ENCODE measurements at regions not wholly inside any gene's neighbourhood (a gene's known extent, or its start where the extent isn't known, plus 50 kb on each side); places are given as distances from the start of the nearest gene placed in this dataset.

- no peak for DNase-seq (ENCODE audit: low spot score)
Observed at GRCh38 chr14:34348592-34348991, 113.4 kb downstream of the SPTSSA start.

- DNase-seq (ENCODE audit: low spot score) = no peak
Observed at GRCh38 chr14:34347683-34348082, 114.4 kb downstream of the SPTSSA start.

- DNase-seq (ENCODE audit: low spot score) = no peak
Observed at GRCh38 chr14:34345718-34346465, 116.1 kb downstream of the SPTSSA start.

- no peak for DNase-seq (ENCODE audit: low spot score)
Observed at GRCh38 chr14:34344318-34344717, 117.7 kb downstream of the SPTSSA start.

GRCh38 chr14:34340025-34340625 lies 121.9 kb downstream of the SPTSSA start:
- no peak for DNase-seq (ENCODE audit: low spot score)

GRCh38 chr14:34338056-34338455 lies 124.0 kb downstream of the SPTSSA start:
- no peak for DNase-seq (ENCODE audit: low spot score)

- DNase-seq (ENCODE audit: low spot score) = no peak
Observed at GRCh38 chr14:34336501-34336900, 125.5 kb downstream of the SPTSSA start.

- no peak for DNase-seq (ENCODE audit: low spot score)
Observed at GRCh38 chr14:34335968-34336367, 126.1 kb downstream of the SPTSSA start.

GRCh38 chr14:34334329-34334728 lies 127.7 kb downstream of the SPTSSA start:
- no peak for DNase-seq (ENCODE audit: low spot score)

- no peak for DNase-seq (ENCODE audit: low spot score)
Observed at GRCh38 chr14:34331728-34332623, 130.1 kb downstream of the SPTSSA start.

- DNase-seq (ENCODE audit: low spot score) = no peak
Observed at GRCh38 chr14:34330846-34331245, 131.2 kb downstream of the SPTSSA start.

- DNase-seq (ENCODE audit: low spot score) = no peak
Observed at GRCh38 chr14:34329301-34329700, 132.7 kb downstream of the SPTSSA start.

- DNase-seq (ENCODE audit: low spot score) = no peak
Observed at GRCh38 chr14:34328178-34328577, 133.9 kb downstream of the SPTSSA start.

GRCh38 chr14:34325493-34325892 lies 136.5 kb downstream of the SPTSSA start:
- DNase-seq (ENCODE audit: low spot score) = no peak

GRCh38 chr14:34324363-34324795 lies 137.7 kb downstream of the SPTSSA start:
- no peak for DNase-seq (ENCODE audit: low spot score)

- peak; percentile 52 for DNase-seq (ENCODE audit: low spot score)
Observed at GRCh38 chr14:34322940-34323418, 139.1 kb downstream of the SPTSSA start.

- DNase-seq (ENCODE audit: low spot score) = no peak
Observed at GRCh38 chr14:34319140-34319539, 142.9 kb downstream of the SPTSSA start.

- no peak for DNase-seq (ENCODE audit: low spot score)
Observed at GRCh38 chr14:34318014-34318413, 144.0 kb downstream of the SPTSSA start.

- no peak for DNase-seq (ENCODE audit: low spot score)
Observed at GRCh38 chr14:34310724-34311123, 151.3 kb downstream of the SPTSSA start.

GRCh38 chr14:34303811-34304210 lies 158.2 kb downstream of the SPTSSA start:
- DNase-seq (ENCODE audit: low spot score) = no peak

GRCh38 chr14:34302654-34303053 lies 159.4 kb downstream of the SPTSSA start:
- DNase-seq (ENCODE audit: low spot score) = no peak

GRCh38 chr14:34300882-34301734 lies 160.9 kb downstream of the SPTSSA start:
- DNase-seq (ENCODE audit: low spot score) = peak; percentile 8

Measured in hepatic stellate cell (primary cell).